Small intestine (tissue), 7 donors: ENCODE measurements at regions not wholly inside any gene's neighbourhood (a gene's known extent, or its start where the extent isn't known, plus 50 kb on each side); places are given as distances from the start of the nearest gene placed in this dataset.

Experiments used
- DNase-seq, 2 donors: peaks; one replicate each; pipeline versions ENCODE4 v3.0.0 to v3.0.0-alpha.2; 2013
- FAIRE-seq: peaks from 2 replicates; lab custom pipeline; 2012; peaks lifted over from hg19 to GRCh38; lab: Jason Lieb, UNC
- H3K27ac ChIP-seq, 3 donors: one replicate each; pipeline ENCODE4 v1.5.1; 2013; ENCODE audit warnings: low read length in 2 of 3, mild to moderate bottlenecking in 2 of 3, control low read depth in 1 of 3, inconsistent platforms in 1 of 3, low read depth in 1 of 3, moderate library complexity in 1 of 3
- H3K27me3 ChIP-seq, 3 donors: one replicate each; pipeline ENCODE4 v1.6.1; 2013; ENCODE audit warnings: low read length in 3 of 3, inconsistent platforms in 1 of 3; ENCODE audit not compliant: control insufficient read depth in 3 of 3, insufficient read depth in 3 of 3
- H3K36me3 ChIP-seq, 3 donors: one replicate each; pipeline ENCODE4 v1.6.1; 2013; ENCODE audit warnings: low read length in 3 of 3, inconsistent platforms in 1 of 3, low read depth in 1 of 3, mild to moderate bottlenecking in 1 of 3, moderate library complexity in 1 of 3; ENCODE audit not compliant: control insufficient read depth in 3 of 3, insufficient read depth in 2 of 3
- H3K4me1 ChIP-seq, 3 donors: one replicate each; pipeline ENCODE4 v1.6.1; 2013; ENCODE audit warnings: low read length in 2 of 3, inconsistent platforms in 1 of 3, low read depth in 1 of 3, mild to moderate bottlenecking in 1 of 3, moderate library complexity in 1 of 3; ENCODE audit not compliant: control insufficient read depth in 3 of 3, insufficient read depth in 2 of 3
- H3K4me3 ChIP-seq, 3 donors: one replicate each; pipeline ENCODE4 v1.5.1; 2013; ENCODE audit warnings: low read length in 3 of 3, control low read depth in 1 of 3, inconsistent platforms in 1 of 3, low read depth in 1 of 3, mild to moderate bottlenecking in 1 of 3, moderate library complexity in 1 of 3
- H3K9me3 ChIP-seq, 2 donors: one replicate each; pipeline ENCODE4 v1.6.1; 2013; ENCODE audit warnings: low read depth in 1 of 2, low read length in 1 of 2; ENCODE audit not compliant: control insufficient read depth in 2 of 2, insufficient read depth in 1 of 2
- WGBS, 3 donors: extraction: QIAGEN DNeasy Blood & Tissue Kit; methylation state at CpG; one replicate each; pipeline ENCODE4 v1.1.7; 2013; 5-methylcytosine and 5-hydroxymethylcytosine counted together
- donor health status: healthy with polysubstance abuse.
- donor health status: control.
- donor health status: control.
- donor health status: Bipolar disorder and iron deficiency.
- donor health status: healthy.

GRCh38 chr22:49599039-49599438 is 228.6 kb downstream of the BRD1 start:
- Histone ChIP-seq H3K27me3 (no peaks in the 10 kb centered on the region), H3K36me3 (no peaks in the 10 kb centered on the region), H3K9me3 (no peaks in the 10 kb centered on the region), H3K4me1 (no peaks in the 10 kb centered on the region), H3K4me3 (no peak overlapping the region), H3K27ac (no peak overlapping the region)
- FAIRE-seq (no peak), DNase-seq (no peak)
- 72 to 77% (median 76%) methylated on average over 16 of the region's 16 CpGs for WGBS, 3 donors

DNA sequence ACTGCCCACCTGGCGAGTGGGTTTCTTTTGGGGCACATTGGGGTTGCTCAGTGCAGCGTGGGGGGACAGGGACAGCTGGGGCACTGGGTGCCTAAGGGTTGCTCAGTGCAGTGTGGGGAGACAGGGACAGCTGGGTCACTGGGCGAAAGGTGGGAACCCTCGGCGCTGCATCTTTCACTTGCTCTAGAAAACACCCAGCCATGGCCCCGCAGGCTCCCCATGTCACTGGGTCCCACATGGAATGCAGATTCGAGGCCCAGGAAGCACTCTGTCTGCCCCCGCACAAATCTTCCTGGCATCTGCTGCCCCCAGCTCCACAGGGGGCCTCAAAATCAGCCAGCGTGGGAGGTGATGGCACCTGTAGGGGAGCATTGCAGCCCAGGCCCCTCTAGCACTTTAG is 229.3 kb downstream of the BRD1 start:
- DNase-seq, result no peak
- no peak for FAIRE-seq
- no peak overlapping the region for H3K27ac ChIP-seq

GRCh38 chr22:49597428-49598039 is 230.1 kb downstream of the BRD1 start:
- FAIRE-seq, result no peak
- no peaks in the 10 kb centered on the region for H3K9me3 ChIP-seq
- WGBS, 3 donors, result 64 to 85% (median 78%) methylated on average over 2 of the region's 2 CpGs
- H3K4me3 ChIP-seq, result no peak overlapping the region
- H3K27ac ChIP-seq, result no peak overlapping the region
- no peaks in the 10 kb centered on the region for H3K27me3 ChIP-seq
- no peak for DNase-seq
- no peaks in the 10 kb centered on the region for H3K36me3 ChIP-seq
- H3K4me1 ChIP-seq, result no peaks in the 10 kb centered on the region

More for the DNA sequence above, 229.3 kb downstream of the BRD1 start:
- Histone ChIP-seq H3K36me3 (no peaks in the 10 kb centered on the region), H3K4me3 (no peak overlapping the region), H3K4me1 (no peaks in the 10 kb centered on the region), H3K27me3 (no peaks in the 10 kb centered on the region), H3K9me3 (no peaks in the 10 kb centered on the region)
- 76 to 88% (median 80%) methylated on average over 9 of the region's 9 CpGs for WGBS, 3 donors

GRCh38 chr22:49595465-49596078 is 232.1 kb downstream of the BRD1 start:
- Histone ChIP-seq H3K27ac (no peak overlapping the region), H3K4me1 (no peaks in the 10 kb centered on the region), H3K36me3 (no peaks in the 10 kb centered on the region), H3K4me3 (no peak overlapping the region), H3K27me3 (no peaks in the 10 kb centered on the region), H3K9me3 (no peaks in the 10 kb centered on the region)
- DNase-seq (no peak), FAIRE-seq (no peak)
- 88 to 93% (median 92%) methylated on average over 6 of the region's 6 CpGs for WGBS, 3 donors

DNA sequence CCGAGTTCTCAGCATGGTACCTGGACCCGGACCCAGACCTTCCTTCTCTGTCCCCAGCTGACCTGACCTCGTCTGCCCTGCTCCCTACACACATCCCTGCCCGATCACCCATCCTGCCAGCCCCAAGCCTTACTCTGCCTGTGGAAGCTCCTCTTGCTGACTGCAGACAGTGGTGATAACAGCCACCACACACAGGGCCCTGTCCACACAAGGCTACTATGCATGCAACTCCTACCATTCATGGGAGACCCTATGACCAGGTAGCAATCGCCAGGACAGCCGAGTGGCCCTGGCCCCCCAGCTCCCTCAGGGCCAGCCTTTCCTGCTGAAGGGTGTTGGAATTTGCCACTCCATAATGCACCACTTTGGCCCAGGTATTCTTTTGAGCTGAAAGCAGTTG is 233.6 kb downstream of the BRD1 start:
- Histone ChIP-seq H3K27me3 (no peaks in the 10 kb centered on the region), H3K4me1 (no peaks in the 10 kb centered on the region), H3K9me3 (no peaks in the 10 kb centered on the region), H3K36me3 (no peaks in the 10 kb centered on the region), H3K27ac (no peak overlapping the region), H3K4me3 (no peak overlapping the region)
- FAIRE-seq, result no peak
- 74 to 88% (median 84%) methylated on average over 6 of the region's 6 CpGs for WGBS, 3 donors
- no peak for DNase-seq

DNA sequence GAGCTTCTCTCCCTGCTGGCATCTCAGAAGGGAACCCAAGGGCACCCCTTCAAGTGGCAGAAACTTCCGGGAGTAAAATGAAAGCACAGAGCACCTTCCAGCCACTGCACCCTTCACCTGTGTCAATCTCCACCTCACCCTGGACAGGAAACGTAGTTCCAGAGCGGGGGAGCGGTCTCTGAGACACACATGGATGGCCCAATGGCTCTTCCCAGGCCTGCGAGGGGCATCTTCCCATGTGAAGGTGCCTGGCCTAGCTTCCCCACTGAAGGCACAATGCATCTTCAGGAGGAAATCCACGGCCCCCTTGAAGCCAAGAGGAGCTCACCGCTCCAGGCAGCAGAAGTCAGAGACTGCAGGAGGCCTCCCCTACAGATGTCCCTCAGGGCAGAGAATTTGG is 234.2 kb downstream of the BRD1 start:
- Histone ChIP-seq H3K36me3 (no peaks in the 10 kb centered on the region), H3K4me3 (no peak overlapping the region), H3K27ac (no peak overlapping the region), H3K27me3 (no peaks in the 10 kb centered on the region), H3K9me3 (no peaks in the 10 kb centered on the region), H3K4me1 (no peaks in the 10 kb centered on the region)
- DNase-seq (no peak), FAIRE-seq (no peak)
- WGBS, 3 donors, result 67 to 88% (median 71%) methylated on average over 7 of the region's 7 CpGs

DNA sequence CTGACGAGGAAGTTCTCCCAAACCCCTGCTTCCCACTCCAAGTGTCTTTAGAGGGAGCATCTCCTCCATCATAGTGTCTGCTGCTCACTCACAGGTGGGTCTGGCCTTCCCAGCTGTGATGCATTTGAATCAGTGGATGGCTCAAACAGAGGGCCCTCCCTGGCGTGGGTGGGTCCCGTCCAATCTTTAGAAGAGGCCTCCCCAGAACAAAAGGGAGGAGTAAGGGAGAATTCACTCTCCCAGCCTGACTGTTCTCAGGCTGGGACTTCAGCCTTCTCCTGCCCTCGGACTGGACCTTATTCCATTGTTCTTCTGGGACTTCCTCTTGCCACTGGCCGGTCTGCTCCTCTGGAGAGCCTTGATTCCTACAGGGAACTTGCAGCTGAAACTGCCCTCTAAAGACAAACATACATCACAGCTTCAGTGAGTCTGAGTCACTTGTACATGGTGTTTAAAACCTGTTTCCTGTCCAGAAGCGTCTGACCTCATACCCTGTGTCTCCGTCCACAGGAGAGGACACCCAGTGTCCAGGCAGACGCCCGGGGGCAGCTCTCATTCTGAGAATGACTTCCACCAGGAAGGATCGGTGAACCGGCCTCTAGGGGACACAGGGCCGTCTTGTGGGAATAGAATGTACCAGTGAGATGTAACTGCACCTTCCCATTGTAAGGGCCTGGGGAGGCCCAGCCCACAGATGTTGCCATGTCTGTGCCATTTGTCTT is 234.7 kb downstream of the BRD1 start:
- DNase-seq (no peak), FAIRE-seq (no peak)
- Histone ChIP-seq H3K4me3 (no peak overlapping the region), H3K4me1 (no peaks in the 10 kb centered on the region), H3K36me3 (no peaks in the 10 kb centered on the region), H3K9me3 (no peaks in the 10 kb centered on the region), H3K27ac (no peak overlapping the region), H3K27me3 (no peaks in the 10 kb centered on the region)
- WGBS, 3 donors, result 71 to 79% (median 74%) methylated on average over 12 of the region's 12 CpGs

- no peak for DNase-seq
- 68 to 82% (median 74%) methylated on average over 17 of the region's 17 CpGs for WGBS, 3 donors
- no peak overlapping the region for H3K27ac ChIP-seq
- no peak overlapping the region for H3K4me3 ChIP-seq
- FAIRE-seq, result no peak
- H3K27me3 ChIP-seq, result no peaks in the 10 kb centered on the region
- no peaks in the 10 kb centered on the region for H3K4me1 ChIP-seq
- no peaks in the 10 kb centered on the region for H3K9me3 ChIP-seq
- no peaks in the 10 kb centered on the region for H3K36me3 ChIP-seq
Measured at GRCh38 chr22:49590851-49591445, 236.7 kb downstream of the BRD1 start.
